NCI-H226 (cell line): ENCODE measurements at regions not wholly inside any gene's neighbourhood (a gene's known extent, or its start where the extent isn't known, plus 50 kb on each side); places are given as distances from the start of the nearest gene placed in this dataset.

Experiments used
- DNase-seq: peaks from one replicate; pipeline ENCODE4 v3.0.0-alpha.2; 2015

GRCh38 chr2:8281950-8282857 lies 399.7 kb upstream of the ID2 start:
- no peak for DNase-seq

- DNase-seq: no peak
These were observed 399.0 kb upstream of the ID2 start for GRCh38 chr2:8282858-8283252.

- DNase-seq: no peak
These were observed 396.8 kb upstream of the ID2 start for GRCh38 chr2:8285081-8285480.

- no peak for DNase-seq
These were observed 396.0 kb upstream of the ID2 start for GRCh38 chr2:8285898-8286297.

- no peak for DNase-seq
These were observed 393.6 kb upstream of the ID2 start for GRCh38 chr2:8288206-8288605.

GRCh38 chr2:8289111-8289510 lies 392.7 kb upstream of the ID2 start:
- no peak for DNase-seq

GRCh38 chr2:8290771-8291352 lies 391.0 kb upstream of the ID2 start:
- no peak for DNase-seq

- DNase-seq: peak; percentile 44
These were observed 385.6 kb upstream of the ID2 start for GRCh38 chr2:8296306-8296705.

GRCh38 chr2:8297376-8298231 lies 384.3 kb upstream of the ID2 start:
- DNase-seq: no peak

GRCh38 chr2:8298783-8299182 lies 383.1 kb upstream of the ID2 start:
- DNase-seq: no peak

GRCh38 chr2:8300216-8300615 lies 381.6 kb upstream of the ID2 start:
- DNase-seq: no peak

GRCh38 chr2:8300905-8301304 lies 381.0 kb upstream of the ID2 start:
- no peak for DNase-seq

- DNase-seq: no peak
These were observed 378.5 kb upstream of the ID2 start for GRCh38 chr2:8303322-8303832.

GRCh38 chr2:8304821-8305766 lies 376.8 kb upstream of the ID2 start:
- DNase-seq: no peak

- peak; percentile 93 for DNase-seq
These were observed 375.1 kb upstream of the ID2 start for GRCh38 chr2:8306530-8307351.

GRCh38 chr2:8307606-8308180 lies 374.2 kb upstream of the ID2 start:
- peak; percentile 90 for DNase-seq

- no peak for DNase-seq
These were observed 372.7 kb upstream of the ID2 start for GRCh38 chr2:8309131-8309530.

GRCh38 chr2:8310557-8311455 lies 371.1 kb upstream of the ID2 start:
- no peak for DNase-seq

- DNase-seq: no peak
These were observed 369.6 kb upstream of the ID2 start for GRCh38 chr2:8312221-8312620.
